Keratinocyte (primary cell): ENCODE measurements at regions not wholly inside any gene's neighbourhood (a gene's known extent, or its start where the extent isn't known, plus 50 kb on each side); places are given as distances from the start of the nearest gene placed in this dataset.

ENCODE experiments used
- DNase-seq: peaks from one replicate; pipeline ENCODE4 v3.0.0-alpha.2; 2011; ENCODE audit warnings: low read depth, missing footprints, low spot score
- FAIRE-seq: peaks from 2 replicates; lab custom pipeline; 2011; peaks lifted over from hg19 to GRCh38; lab: Jason Lieb, UNC
- H2AFZ ChIP-seq: 2 replicates; pipeline ENCODE4 v1.6.0; 2012; ENCODE audit warnings: low read length, control low read depth, inconsistent platforms; ENCODE audit not compliant: control insufficient read depth
- H3K27ac ChIP-seq: 2 replicates; pipeline ENCODE4 v1.5.1; 2011; ENCODE audit warnings: low read length; ENCODE audit not compliant: control insufficient read depth, insufficient read depth
- H3K27me3 ChIP-seq: 3 replicates; pipeline ENCODE4 v1.6.0; 2011; ENCODE audit warnings: low read length; ENCODE audit not compliant: control insufficient read depth, insufficient read depth; ENCODE audit errors: extremely low read depth
- H3K36me3 ChIP-seq, 2 experiments: 2 replicates in 1 of 2; 3 replicates in 1 of 2; pipeline ENCODE4 v1.5.1; 2011; ENCODE audit warnings: low read length in 2 of 2, mild to moderate bottlenecking in 1 of 2; ENCODE audit not compliant: control insufficient read depth in 2 of 2, insufficient read depth in 2 of 2; ENCODE audit errors: extremely low read depth in 1 of 2
- H3K4me1 ChIP-seq: 3 replicates; pipeline ENCODE4 v1.5.1; 2011; ENCODE audit warnings: low read length; ENCODE audit not compliant: control insufficient read depth, insufficient read depth; ENCODE audit errors: extremely low read depth
- H3K4me2 ChIP-seq: 3 replicates; pipeline ENCODE4 v1.6.0; 2011; ENCODE audit warnings: low read depth, low read length; ENCODE audit not compliant: control insufficient read depth, insufficient read depth; ENCODE audit errors: extremely low read depth
- H3K4me3 ChIP-seq, 3 experiments: fragments of 200-600 bp in 1 of 3; sonication (generic) in 1 of 3; 2 replicates in 2 of 3; 3 replicates in 1 of 3; pipeline ENCODE4 v1.5.1; 2011 to 2016; ENCODE audit warnings: low read length in 3 of 3, mild to moderate bottlenecking in 3 of 3, control low read depth in 2 of 3, inconsistent platforms in 1 of 3, low read depth in 1 of 3, mixed read lengths in 1 of 3, mixed run types in 1 of 3, moderate library complexity in 1 of 3; ENCODE audit not compliant: control insufficient read depth in 2 of 3, insufficient read depth in 2 of 3; ENCODE audit errors: extremely low read depth in 1 of 3
- H3K79me2 ChIP-seq: 2 replicates; pipeline ENCODE4 v1.6.0; 2012; ENCODE audit warnings: low read length; ENCODE audit not compliant: control insufficient read depth, insufficient read depth
- H3K9ac ChIP-seq: 3 replicates; pipeline ENCODE4 v1.6.0; 2011; ENCODE audit warnings: low read length; ENCODE audit not compliant: control insufficient read depth, insufficient read depth; ENCODE audit errors: extremely low read depth
- H3K9me1 ChIP-seq: 3 replicates; pipeline ENCODE4 v1.6.0; 2011; ENCODE audit warnings: low read length; ENCODE audit not compliant: control insufficient read depth, insufficient read depth; ENCODE audit errors: extremely low read depth
- H3K9me3 ChIP-seq: 2 replicates; pipeline ENCODE4 v1.5.1; 2012; ENCODE audit warnings: low read depth, low read length; ENCODE audit not compliant: control insufficient read depth
- H4K20me1 ChIP-seq: 3 replicates; pipeline ENCODE4 v1.6.0; 2011; ENCODE audit warnings: low read length; ENCODE audit not compliant: control insufficient read depth, insufficient read depth; ENCODE audit errors: extremely low read depth
- CTCF ChIP-seq, 3 experiments: IDR thresholded peaks in 1 of 3; conservative IDR thresholded peaks in 1 of 3; optimal IDR thresholded peaks in 1 of 3; 2 replicates in 2 of 3; 3 replicates in 1 of 3; pipeline versions ENCODE3 to v1.5.1; 2011; ENCODE audit warnings: low read length in 3 of 3, mild to moderate bottlenecking in 3 of 3, moderate library complexity in 2 of 3, control low read depth in 1 of 3, inconsistent platforms in 1 of 3; ENCODE audit not compliant: insufficient read depth in 2 of 3; ENCODE audit errors: extremely low read depth in 1 of 3
- EZH2 ChIP-seq: IDR thresholded peaks from one replicate; pipeline ENCODE4 v1.6.1; 2012; ENCODE audit warnings: inconsistent platforms, mild to moderate bottlenecking, low read length, moderate library complexity
- dilution Hi-C: fragments of 300-500 bp; cut with MboI; formaldehyde crosslinking; loops from one replicate; pipeline ENCODE4 v1.7.0; 2020; ENCODE audit warnings: low sequenced_read_pairs; ENCODE audit not compliant: extremely low pct_ligation_motif_present

GRCh38 chr6:113315879-113316278 is 541.3 kb upstream of the MARCKS start:
- Histone ChIP-seq H3K27ac (no peak overlapping the region), H3K4me1 (peaks cover 9% of the 10 kb centered on the region), H3K4me3 (no peak overlapping the region), H3K9me1 (no peaks in the 10 kb centered on the region), H2AFZ (peak overlapping the region; percentile 81), H3K79me2 (no peaks in the 10 kb centered on the region), H3K9ac (no peak overlapping the region), H3K9me3 (no peaks in the 10 kb centered on the region), H3K4me2 (peak overlapping the region; percentile 38), H4K20me1 (no peaks in the 10 kb centered on the region), H3K27me3 (no peaks in the 10 kb centered on the region), H3K36me3 (no peaks in the 10 kb centered on the region)
- dilution Hi-C loops, result no loop called here
- no peak for TF ChIP-seq EZH2
- TF ChIP-seq CTCF (optimal IDR thresholded peaks at IDR 0.05 in 1 of 3, IDR thresholded peaks at IDR 0.05 in 1 of 3, conservative IDR thresholded peaks at IDR 0.05 in 1 of 3; ENCODE audit: extremely low read depth in 1 of 3, insufficient read depth in 2 of 3, low read length in 3 of 3), result no peak
- FAIRE-seq, result no peak
- DNase-seq, result no peak

GRCh38 chr6:113317442-113317841 is 539.7 kb upstream of the MARCKS start:
- H3K4me1 ChIP-seq, result peaks cover 9% of the 10 kb centered on the region
- H4K20me1 ChIP-seq, result no peaks in the 10 kb centered on the region
- no peak for FAIRE-seq

More at GRCh38 chr6:113317442-113317841, 539.7 kb upstream of the MARCKS start:
- dilution Hi-C loops, result no loop called here
- Histone ChIP-seq H3K27ac (no peak overlapping the region), H3K79me2 (no peaks in the 10 kb centered on the region), H3K9me1 (no peaks in the 10 kb centered on the region), H3K4me2 (no peak overlapping the region), H3K27me3 (no peaks in the 10 kb centered on the region), H3K36me3 (no peaks in the 10 kb centered on the region), H3K9ac (no peak overlapping the region), H3K9me3 (no peaks in the 10 kb centered on the region), H3K4me3 (no peak overlapping the region), H2AFZ (no peak overlapping the region)
- TF ChIP-seq CTCF (optimal IDR thresholded peaks at IDR 0.05 in 1 of 3, IDR thresholded peaks at IDR 0.05 in 1 of 3, conservative IDR thresholded peaks at IDR 0.05 in 1 of 3; ENCODE audit: extremely low read depth in 1 of 3, insufficient read depth in 2 of 3, low read length in 3 of 3), result no peak
- TF ChIP-seq EZH2, result no peak
- DNase-seq, result no peak
